ENCODE measurements at regions not wholly inside any gene's neighbourhood (a gene's known extent, or its start where the extent isn't known, plus 50 kb on each side); places are given as distances from the start of the nearest gene placed in this dataset.

DNA sequence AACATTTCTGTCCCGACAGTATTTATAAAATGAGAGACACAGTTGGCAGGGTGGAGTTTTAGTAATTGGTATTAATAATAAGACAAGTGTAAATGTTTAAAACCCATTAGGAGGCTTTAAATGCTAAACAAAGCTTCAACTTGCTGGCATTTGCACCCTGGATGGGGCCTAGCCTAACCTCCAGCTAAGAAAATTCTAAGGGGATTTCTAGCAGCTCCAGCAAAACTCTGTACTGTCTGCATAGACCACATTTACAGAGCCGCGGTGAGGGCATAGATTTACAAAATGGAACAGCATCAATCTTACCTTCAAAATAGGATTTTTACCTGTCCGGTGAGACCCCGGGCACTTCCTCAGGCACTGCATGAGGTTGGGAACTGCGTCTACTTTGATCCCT lies 113.9 kb upstream of the ANO1 start:
- no peaks in the 10 kb centered on the region for H3K79me2 ChIP-seq (ENCODE audit: insufficient read depth, low read length)
- H3K9ac ChIP-seq (ENCODE audit: low read depth, low read length, poor library complexity, severe bottlenecking) = no peak overlapping the region
- no peak overlapping the region for H3K4me2 ChIP-seq (ENCODE audit: low read depth, low read length, poor library complexity, severe bottlenecking)
- no peaks in the 10 kb centered on the region for H3K27me3 ChIP-seq (ENCODE audit: insufficient read depth, low read length, poor library complexity, severe bottlenecking)
- H3K9me3 ChIP-seq (ENCODE audit: insufficient read depth, low read depth, low read length) = no peaks in the 10 kb centered on the region
- H2AFZ ChIP-seq (ENCODE audit: low read length) = no peak overlapping the region
- TF ChIP-seq, protein P1, sequence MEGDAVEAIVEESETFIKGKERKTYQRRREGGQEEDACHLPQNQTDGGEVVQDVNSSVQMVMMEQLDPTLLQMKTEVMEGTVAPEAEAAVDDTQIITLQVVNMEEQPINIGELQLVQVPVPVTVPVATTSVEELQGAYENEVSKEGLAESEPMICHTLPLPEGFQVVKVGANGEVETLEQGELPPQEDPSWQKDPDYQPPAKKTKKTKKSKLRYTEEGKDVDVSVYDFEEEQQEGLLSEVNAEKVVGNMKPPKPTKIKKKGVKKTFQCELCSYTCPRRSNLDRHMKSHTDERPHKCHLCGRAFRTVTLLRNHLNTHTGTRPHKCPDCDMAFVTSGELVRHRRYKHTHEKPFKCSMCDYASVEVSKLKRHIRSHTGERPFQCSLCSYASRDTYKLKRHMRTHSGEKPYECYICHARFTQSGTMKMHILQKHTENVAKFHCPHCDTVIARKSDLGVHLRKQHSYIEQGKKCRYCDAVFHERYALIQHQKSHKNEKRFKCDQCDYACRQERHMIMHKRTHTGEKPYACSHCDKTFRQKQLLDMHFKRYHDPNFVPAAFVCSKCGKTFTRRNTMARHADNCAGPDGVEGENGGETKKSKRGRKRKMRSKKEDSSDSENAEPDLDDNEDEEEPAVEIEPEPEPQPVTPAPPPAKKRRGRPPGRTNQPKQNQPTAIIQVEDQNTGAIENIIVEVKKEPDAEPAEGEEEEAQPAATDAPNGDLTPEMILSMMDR (conservative IDR thresholded peaks at IDR 0.05; ENCODE audit: low read length) = no peak
- TF ChIP-seq EZH2phosphoT487 (IDR thresholded peaks at IDR 0.05; ENCODE audit: borderline replicate concordance) = no peak
- H3K36me3 ChIP-seq (ENCODE audit: insufficient read depth, low read length) = no peaks in the 10 kb centered on the region
- peaks cover 5% of the 10 kb centered on the region for H3K4me1 ChIP-seq (ENCODE audit: insufficient read depth, low read length, poor library complexity, severe bottlenecking)
- no peak overlapping the region for H3K4me3 ChIP-seq (ENCODE audit: low read length, poor library complexity, severe bottlenecking)
- H3F3A ChIP-seq (ENCODE audit: low read depth) = no peaks in the 10 kb centered on the region
- H4K20me1 ChIP-seq (ENCODE audit: insufficient read depth, low read length, poor library complexity, severe bottlenecking) = no peaks in the 10 kb centered on the region
- H3K9me2 ChIP-seq (replicated peaks; ENCODE audit: low read depth, low read length) = no peaks in the 10 kb centered on the region

DNA sequence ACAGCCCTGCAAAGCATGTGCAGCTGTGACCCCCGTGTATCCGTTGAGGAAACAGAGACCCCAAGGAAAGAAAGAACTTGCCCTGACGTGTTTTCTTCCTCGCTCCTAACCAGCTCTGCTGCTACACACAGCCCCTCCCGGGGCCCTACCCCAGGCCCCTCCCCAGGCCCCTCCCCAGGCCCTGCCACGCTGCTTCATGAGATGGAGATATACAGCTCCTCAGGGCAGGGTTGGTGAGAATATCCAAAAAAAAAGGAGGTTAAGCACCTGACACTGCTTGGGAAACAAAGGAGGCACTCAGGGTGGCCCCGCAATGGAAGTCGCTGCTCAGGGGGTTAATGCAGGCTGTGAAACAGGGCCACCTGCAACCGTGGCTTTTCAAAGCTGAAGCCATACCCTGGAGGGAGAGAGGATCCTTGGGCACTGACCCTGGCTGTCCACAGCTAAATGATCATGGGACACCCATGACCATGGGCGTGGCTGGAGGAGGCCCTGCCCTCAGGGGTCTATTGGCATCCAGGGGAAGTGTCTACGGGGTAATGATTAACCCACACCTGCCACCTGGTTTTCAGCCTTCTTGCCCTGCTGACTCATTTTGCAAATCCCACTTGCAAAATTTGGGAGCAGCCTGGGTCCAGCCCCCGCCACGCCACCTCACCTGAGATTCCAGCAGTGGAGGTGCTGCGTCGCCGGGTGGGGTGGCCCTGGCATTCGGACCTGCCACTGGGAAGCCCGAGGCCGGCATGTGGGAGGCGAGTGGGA lies 112.1 kb upstream of the ANO1 start:
- H3K36me3 ChIP-seq (ENCODE audit: insufficient read depth, low read length) = no peaks in the 10 kb centered on the region
- H4K20me1 ChIP-seq (ENCODE audit: insufficient read depth, low read length, poor library complexity, severe bottlenecking) = no peaks in the 10 kb centered on the region
- no peak overlapping the region for H3K9ac ChIP-seq (ENCODE audit: low read depth, low read length, poor library complexity, severe bottlenecking)
- no peaks in the 10 kb centered on the region for H3K27me3 ChIP-seq (ENCODE audit: insufficient read depth, low read length, poor library complexity, severe bottlenecking)
- no peaks in the 10 kb centered on the region for H3K9me2 ChIP-seq (replicated peaks; ENCODE audit: low read depth, low read length)
- H3K9me3 ChIP-seq (ENCODE audit: insufficient read depth, low read depth, low read length) = no peaks in the 10 kb centered on the region
- peaks cover 12% of the 10 kb centered on the region for H3K4me1 ChIP-seq (ENCODE audit: insufficient read depth, low read length, poor library complexity, severe bottlenecking)
- H3K4me3 ChIP-seq (ENCODE audit: low read length, poor library complexity, severe bottlenecking) = no peak overlapping the region
- no peak for TF ChIP-seq EZH2phosphoT487 (IDR thresholded peaks at IDR 0.05; ENCODE audit: borderline replicate concordance)
- TF ChIP-seq, protein P1 (conservative IDR thresholded peaks at IDR 0.05; ENCODE audit: low read length) = no peak
- no peak overlapping the region for H3K4me2 ChIP-seq (ENCODE audit: low read depth, low read length, poor library complexity, severe bottlenecking)
- no peaks in the 10 kb centered on the region for H3K79me2 ChIP-seq (ENCODE audit: insufficient read depth, low read length)
- no peak overlapping the region for H2AFZ ChIP-seq (ENCODE audit: low read length)
- H3F3A ChIP-seq (ENCODE audit: low read depth) = no peaks in the 10 kb centered on the region

DNA sequence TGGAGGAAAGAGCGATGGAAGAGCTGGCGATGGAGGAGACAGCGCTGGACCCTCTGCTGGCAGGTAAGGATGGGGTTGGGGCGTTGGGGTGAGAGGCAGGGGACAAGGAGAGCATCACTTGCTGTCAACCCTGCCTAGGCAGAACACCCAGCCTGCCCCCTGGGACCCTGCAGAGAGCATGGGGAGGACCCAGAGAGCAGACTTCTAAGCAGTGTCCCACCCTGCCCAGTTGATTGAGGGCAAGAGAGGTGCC lies 111.6 kb upstream of the ANO1 start:
- Histone ChIP-seq H3K4me3 (ENCODE audit: low read length, poor library complexity, severe bottlenecking) (no peak overlapping the region), H4K20me1 (ENCODE audit: insufficient read depth, low read length, poor library complexity, severe bottlenecking) (no peaks in the 10 kb centered on the region), H3K9me2 (replicated peaks; ENCODE audit: low read depth, low read length) (no peaks in the 10 kb centered on the region), H3K36me3 (ENCODE audit: insufficient read depth, low read length) (no peaks in the 10 kb centered on the region), H3K4me2 (ENCODE audit: low read depth, low read length, poor library complexity, severe bottlenecking) (no peak overlapping the region), H3K27me3 (ENCODE audit: insufficient read depth, low read length, poor library complexity, severe bottlenecking) (no peaks in the 10 kb centered on the region), H3F3A (ENCODE audit: low read depth) (no peaks in the 10 kb centered on the region), H3K9me3 (ENCODE audit: insufficient read depth, low read depth, low read length) (no peaks in the 10 kb centered on the region), H2AFZ (ENCODE audit: low read length) (no peak overlapping the region), H3K9ac (ENCODE audit: low read depth, low read length, poor library complexity, severe bottlenecking) (no peak overlapping the region), H3K79me2 (ENCODE audit: insufficient read depth, low read length) (no peaks in the 10 kb centered on the region), H3K4me1 (ENCODE audit: insufficient read depth, low read length, poor library complexity, severe bottlenecking) (peaks cover 12% of the 10 kb centered on the region)
- no peak for TF ChIP-seq EZH2phosphoT487 (IDR thresholded peaks at IDR 0.05; ENCODE audit: borderline replicate concordance)
- TF ChIP-seq, protein P1 (conservative IDR thresholded peaks at IDR 0.05; ENCODE audit: low read length) = no peak
